ENCODE measurements at regions not wholly inside any gene's neighbourhood (a gene's known extent, or its start where the extent isn't known, plus 50 kb on each side); places are given as distances from the start of the nearest gene placed in this dataset.

- no peak for DNase-seq (ENCODE audit: low read depth in 2 of 2)
Measured at GRCh38 chr2:191610756-191611155, 67.2 kb upstream of the NABP1 start.

- no peak for DNase-seq (ENCODE audit: low read depth in 2 of 2)
Measured at GRCh38 chr2:191611614-191612013, 66.3 kb upstream of the NABP1 start.

GRCh38 chr2:191612496-191612895 is 65.4 kb upstream of the NABP1 start:
- DNase-seq (ENCODE audit: low read depth in 2 of 2) = no peak

GRCh38 chr2:191614759-191615158 is 63.2 kb upstream of the NABP1 start:
- no peak for DNase-seq (ENCODE audit: low read depth in 2 of 2)

GRCh38 chr2:191615596-191615995 is 62.3 kb upstream of the NABP1 start:
- no peak for DNase-seq (ENCODE audit: low read depth in 2 of 2)

GRCh38 chr2:191617575-191617974 is 60.4 kb upstream of the NABP1 start:
- DNase-seq (ENCODE audit: low read depth in 2 of 2) = peak in 1 of 2 donors; percentile 9

GRCh38 chr2:191618046-191618780 is 59.7 kb upstream of the NABP1 start:
- no peak for DNase-seq (ENCODE audit: low read depth in 2 of 2)

GRCh38 chr2:191618786-191619185 is 59.1 kb upstream of the NABP1 start:
- DNase-seq (ENCODE audit: low read depth in 2 of 2) = no peak

- no peak for DNase-seq (ENCODE audit: low read depth in 2 of 2)
Measured at GRCh38 chr2:191620144-191620543, 57.8 kb upstream of the NABP1 start.

GRCh38 chr2:191622374-191623320 is 55.3 kb upstream of the NABP1 start:
- no peak for DNase-seq (ENCODE audit: low read depth in 2 of 2)

- DNase-seq (ENCODE audit: low read depth in 2 of 2) = no peak
Measured at GRCh38 chr2:191625016-191625415, 52.9 kb upstream of the NABP1 start.

GRCh38 chr2:191625446-191625845 is 52.5 kb upstream of the NABP1 start:
- no peak for DNase-seq (ENCODE audit: low read depth in 2 of 2)

- DNase-seq (ENCODE audit: low read depth in 2 of 2) = no peak
Measured at GRCh38 chr2:191626497-191627151, 51.3 kb upstream of the NABP1 start.

- DNase-seq (ENCODE audit: low read depth in 2 of 2) = no peak
Measured at GRCh38 chr2:191627518-191627917, 50.4 kb upstream of the NABP1 start.
